Gastroesophageal sphincter (tissue), 3 donors: ENCODE measurements at regions not wholly inside any gene's neighbourhood (a gene's known extent, or its start where the extent isn't known, plus 50 kb on each side); places are given as distances from the start of the nearest gene placed in this dataset.

Experiments
- EP300 ChIP-seq: sonication (generic); formaldehyde crosslinking; IDR thresholded peaks from one replicate; pipeline ENCODE4 v1.6.1; 2017; ENCODE audit warnings: antibody characterized with exemption, mild to moderate bottlenecking
- POLR2A ChIP-seq, 2 donors: fragments of 450-650 bp; IDR thresholded peaks; one replicate each; pipeline ENCODE4 v1.6.1; 2017; ENCODE audit warnings: antibody characterized with exemption in 2 of 2, mild to moderate bottlenecking in 2 of 2, moderate library complexity in 1 of 2
- POLR2AphosphoS5 ChIP-seq: sonication (generic); formaldehyde crosslinking; IDR thresholded peaks from one replicate; pipeline ENCODE4 v1.6.1; 2017; ENCODE audit warnings: antibody characterized with exemption
- TF ChIP-seq, protein P1 (sequence below), 4 experiments: fragments of 200-600 bp in 2 of 4; fragments of 450-650 bp in 2 of 4; sonication (generic) in 1 of 4; IDR thresholded peaks; one replicate each; pipeline ENCODE4 v1.5.1; 2017 to 2019; ENCODE audit warnings: antibody characterized with exemption in 4 of 4, mild to moderate bottlenecking in 2 of 4, moderate library complexity in 2 of 4

DNA sequence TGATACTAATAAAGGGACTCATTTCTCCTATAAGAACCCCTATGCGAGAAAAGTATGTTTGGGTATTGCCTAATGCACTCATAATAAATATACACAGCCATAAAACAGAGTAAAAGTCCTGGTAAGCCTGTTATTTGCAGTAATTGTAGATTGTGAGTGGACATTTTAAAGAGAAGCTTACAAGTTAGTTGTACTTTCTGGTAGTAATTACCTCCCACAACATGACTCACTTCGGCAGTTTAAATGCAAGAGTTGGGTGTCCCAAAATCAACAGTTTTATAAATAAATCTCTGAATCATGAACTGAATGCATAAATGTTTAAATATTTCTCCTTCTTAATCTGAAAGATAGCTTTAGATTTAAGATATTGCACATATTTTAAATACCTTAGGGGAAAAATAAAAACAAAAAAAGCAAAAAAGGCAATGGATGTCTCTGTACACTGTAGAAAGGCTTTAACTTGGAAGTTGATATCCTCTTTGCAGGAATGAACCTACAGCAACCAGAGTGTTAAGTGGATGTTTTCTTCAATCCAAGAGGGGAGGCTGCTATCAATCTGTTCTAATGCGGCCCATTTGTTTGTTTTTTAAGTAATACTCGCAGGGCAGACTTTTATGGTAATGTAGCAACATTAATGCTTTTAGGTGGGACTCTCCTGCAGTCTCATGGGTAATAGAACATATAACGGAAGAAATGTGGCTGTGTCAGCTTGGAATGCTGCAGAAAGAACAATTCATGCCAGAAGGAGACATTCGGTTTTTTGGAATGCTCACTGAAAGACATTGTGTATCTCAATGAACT, 57.3 kb upstream of the ZEB1 start:
- TF ChIP-seq, protein P1, sequence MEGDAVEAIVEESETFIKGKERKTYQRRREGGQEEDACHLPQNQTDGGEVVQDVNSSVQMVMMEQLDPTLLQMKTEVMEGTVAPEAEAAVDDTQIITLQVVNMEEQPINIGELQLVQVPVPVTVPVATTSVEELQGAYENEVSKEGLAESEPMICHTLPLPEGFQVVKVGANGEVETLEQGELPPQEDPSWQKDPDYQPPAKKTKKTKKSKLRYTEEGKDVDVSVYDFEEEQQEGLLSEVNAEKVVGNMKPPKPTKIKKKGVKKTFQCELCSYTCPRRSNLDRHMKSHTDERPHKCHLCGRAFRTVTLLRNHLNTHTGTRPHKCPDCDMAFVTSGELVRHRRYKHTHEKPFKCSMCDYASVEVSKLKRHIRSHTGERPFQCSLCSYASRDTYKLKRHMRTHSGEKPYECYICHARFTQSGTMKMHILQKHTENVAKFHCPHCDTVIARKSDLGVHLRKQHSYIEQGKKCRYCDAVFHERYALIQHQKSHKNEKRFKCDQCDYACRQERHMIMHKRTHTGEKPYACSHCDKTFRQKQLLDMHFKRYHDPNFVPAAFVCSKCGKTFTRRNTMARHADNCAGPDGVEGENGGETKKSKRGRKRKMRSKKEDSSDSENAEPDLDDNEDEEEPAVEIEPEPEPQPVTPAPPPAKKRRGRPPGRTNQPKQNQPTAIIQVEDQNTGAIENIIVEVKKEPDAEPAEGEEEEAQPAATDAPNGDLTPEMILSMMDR (IDR thresholded peaks at IDR 0.05), result no peak
- TF ChIP-seq POLR2A (IDR thresholded peaks at IDR 0.05), result no peak
- TF ChIP-seq POLR2AphosphoS5, result no peak
- no peak for TF ChIP-seq EP300
